Bone marrow (tissue), 2 donors: ENCODE measurements at regions not wholly inside any gene's neighbourhood (a gene's known extent, or its start where the extent isn't known, plus 50 kb on each side); places are given as distances from the start of the nearest gene placed in this dataset.

Experiments
- DNase-seq, 2 donors: peaks; one replicate each; lab custom pipeline; 2025; lab: John Stamatoyannopoulos, UW

- DNase-seq: peak; percentile 80 to 95
Measured at GRCh38 chr13:99436686-99437416, 64.4 kb upstream of the TM9SF2 start.

GRCh38 chr13:99439048-99439447, 62.2 kb upstream of the TM9SF2 start:
- DNase-seq: no peak

- no peak for DNase-seq
Measured at GRCh38 chr13:99439850-99440604, 61.2 kb upstream of the TM9SF2 start.

GRCh38 chr13:99442273-99442895, 58.9 kb upstream of the TM9SF2 start:
- peak in 1 of 2 donors; percentile 75 for DNase-seq

DNA sequence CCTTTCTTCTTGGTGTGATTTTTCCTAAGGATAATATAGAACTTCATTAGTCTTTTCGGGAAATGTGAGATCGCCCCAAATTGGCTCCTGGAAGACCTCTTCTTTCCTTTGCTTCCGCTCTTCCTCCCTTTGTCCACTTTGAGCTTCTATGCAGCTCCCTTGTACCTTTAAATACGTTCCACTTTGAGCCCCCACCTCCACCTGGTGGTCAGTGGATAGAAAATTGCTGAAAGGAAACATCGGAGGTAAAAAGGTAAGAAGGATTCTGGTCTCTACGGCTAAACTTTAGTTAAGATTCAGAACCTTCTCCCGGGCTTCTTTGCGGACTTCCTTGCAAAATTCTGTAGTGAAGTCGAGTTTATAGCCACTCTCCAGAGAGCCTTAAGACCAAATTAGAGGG, 55.0 kb upstream of the TM9SF2 start:
- no peak for DNase-seq

DNA sequence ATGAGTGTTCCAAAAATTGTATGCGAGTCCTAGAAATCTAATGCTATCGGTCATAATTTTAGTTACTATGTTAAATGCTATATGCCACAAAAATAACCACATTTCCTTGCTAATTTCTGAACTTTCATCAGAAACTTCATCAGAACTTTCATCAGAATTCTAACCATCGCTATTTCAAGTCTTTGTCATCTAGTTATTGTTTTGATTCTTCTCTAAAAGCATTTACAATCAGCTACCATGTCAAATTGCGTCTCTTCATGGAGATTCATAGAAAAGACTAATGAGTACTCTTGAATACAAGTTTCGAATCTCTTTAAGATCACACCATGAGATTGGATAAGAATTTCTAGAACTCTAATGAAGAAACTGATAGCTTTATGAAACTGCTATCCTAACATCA, 52.7 kb upstream of the TM9SF2 start:
- no peak for DNase-seq

DNA sequence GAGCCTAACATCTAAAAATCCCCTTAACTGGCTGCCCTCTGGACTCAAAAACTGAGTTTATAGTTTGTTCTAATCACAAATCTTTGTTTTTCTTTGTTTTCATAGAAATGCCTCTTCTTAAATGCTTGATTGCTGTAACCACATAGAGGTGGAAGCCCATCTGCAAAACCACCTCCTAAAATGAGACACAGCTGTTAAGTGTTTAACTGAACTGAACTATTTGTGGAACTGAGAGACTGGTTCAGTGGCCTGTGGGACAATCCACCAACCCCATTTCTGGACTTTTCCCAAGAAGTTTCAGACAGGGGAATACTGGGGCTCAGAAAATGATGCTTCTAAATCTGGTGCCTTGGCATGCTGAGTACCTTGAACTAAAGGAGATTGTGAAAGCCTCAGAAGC, 50.9 kb upstream of the TM9SF2 start:
- DNase-seq: no peak
